ENCODE measurements at regions not wholly inside any gene's neighbourhood (a gene's known extent, or its start where the extent isn't known, plus 50 kb on each side); places are given as distances from the start of the nearest gene placed in this dataset.
"Not testable (repeated sequence)": the region's sequence is repeated elsewhere in the genome, so short reads cannot be mapped to it uniquely, and the experiment has no call there.

DNA sequence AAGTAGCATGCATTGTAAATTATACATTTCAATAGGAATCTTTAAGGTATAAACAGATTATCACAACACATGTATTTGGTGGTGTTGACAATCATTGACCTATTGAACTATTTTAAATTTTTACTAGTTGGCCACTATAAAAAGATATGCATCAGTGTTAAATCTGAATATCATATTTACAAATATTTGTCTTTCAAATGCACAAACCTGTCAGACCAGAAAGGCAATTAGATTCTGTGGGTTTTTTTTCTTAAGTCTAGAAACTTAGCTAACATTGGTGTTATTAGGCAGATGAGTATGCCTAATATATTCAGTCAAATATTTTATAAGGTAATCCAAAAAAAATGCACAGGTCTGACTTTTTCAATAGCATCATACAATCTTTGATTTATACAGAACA, 241.4 kb upstream of the DGKB start:
- Histone ChIP-seq H3K9me3 (replicated peaks; ENCODE audit: control insufficient read depth, low read depth, low read length) (no peaks in the 10 kb centered on the region), H3K27me3 (ENCODE audit: control insufficient read depth, insufficient read depth, low read length) (no peaks in the 10 kb centered on the region), H3K4me3 (ENCODE audit: low read length) (no peak overlapping the region), H3K27ac (ENCODE audit: low read length) (no peak overlapping the region), H3K4me1 (ENCODE audit: control insufficient read depth, insufficient read depth, low read length) (no peaks in the 10 kb centered on the region), H3K36me3 (ENCODE audit: control insufficient read depth, insufficient read depth, low read length) (no peaks in the 10 kb centered on the region)
- DNase-seq = no peak

DNA sequence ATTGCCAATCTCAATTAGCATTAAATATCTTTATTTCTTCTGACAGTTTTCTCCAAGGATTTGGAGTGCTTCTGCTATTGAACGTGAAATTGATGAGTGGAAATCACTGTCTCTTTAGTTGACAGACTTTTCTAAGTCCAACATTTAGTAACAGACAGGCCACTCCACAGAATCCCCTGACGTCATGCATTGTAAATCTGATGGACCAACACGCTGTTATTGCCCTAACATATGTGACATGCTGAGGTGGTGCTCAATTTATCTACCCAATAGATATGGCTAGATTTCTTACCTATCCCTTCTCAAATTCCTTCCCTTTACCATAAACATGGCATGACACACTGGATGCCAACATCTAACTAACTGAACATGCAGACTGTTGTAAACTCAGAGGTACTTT, 240.6 kb upstream of the DGKB start:
- Histone ChIP-seq H3K36me3 (ENCODE audit: control insufficient read depth, insufficient read depth, low read length) (no peaks in the 10 kb centered on the region), H3K4me1 (ENCODE audit: control insufficient read depth, insufficient read depth, low read length) (no peaks in the 10 kb centered on the region), H3K27ac (ENCODE audit: low read length) (no peak overlapping the region), H3K27me3 (ENCODE audit: control insufficient read depth, insufficient read depth, low read length) (no peaks in the 10 kb centered on the region), H3K9me3 (replicated peaks; ENCODE audit: control insufficient read depth, low read depth, low read length) (no peaks in the 10 kb centered on the region), H3K4me3 (ENCODE audit: low read length) (no peak overlapping the region)
- 69% methylated on average over 2 of the region's 3 CpGs for WGBS (ENCODE audit: insufficient coverage)
- no peak for DNase-seq

DNA sequence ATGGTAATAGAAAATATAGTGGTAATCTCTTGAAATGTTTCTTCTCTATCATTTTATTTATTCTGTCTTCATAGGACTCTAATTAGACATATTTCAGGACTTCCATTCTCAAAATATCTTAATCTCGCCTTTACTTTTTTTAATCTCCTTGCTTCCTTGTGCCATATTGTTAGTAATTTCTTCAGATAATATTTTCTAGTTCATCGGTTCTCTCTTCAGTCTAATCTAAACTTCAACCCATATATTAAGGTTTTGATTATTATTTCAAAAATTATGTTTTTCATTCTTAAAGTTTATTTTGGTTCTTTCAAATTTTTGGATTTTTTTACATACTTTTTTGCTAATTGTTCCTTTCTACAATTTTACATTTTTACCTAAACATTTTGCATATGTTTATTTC, 237.9 kb upstream of the DGKB start:
- Histone ChIP-seq H3K36me3 (ENCODE audit: control insufficient read depth, insufficient read depth, low read length) (no peaks in the 10 kb centered on the region), H3K27me3 (ENCODE audit: control insufficient read depth, insufficient read depth, low read length) (no peaks in the 10 kb centered on the region), H3K4me1 (ENCODE audit: control insufficient read depth, insufficient read depth, low read length) (no peaks in the 10 kb centered on the region), H3K27ac (ENCODE audit: low read length) (no peak overlapping the region), H3K9me3 (replicated peaks; ENCODE audit: control insufficient read depth, low read depth, low read length) (no peaks in the 10 kb centered on the region), H3K4me3 (ENCODE audit: low read length) (no peak overlapping the region)
- WGBS (ENCODE audit: insufficient coverage) = no CpG with 5 or more reads among the region's 2 CpGs
- DNase-seq = no peak

DNA sequence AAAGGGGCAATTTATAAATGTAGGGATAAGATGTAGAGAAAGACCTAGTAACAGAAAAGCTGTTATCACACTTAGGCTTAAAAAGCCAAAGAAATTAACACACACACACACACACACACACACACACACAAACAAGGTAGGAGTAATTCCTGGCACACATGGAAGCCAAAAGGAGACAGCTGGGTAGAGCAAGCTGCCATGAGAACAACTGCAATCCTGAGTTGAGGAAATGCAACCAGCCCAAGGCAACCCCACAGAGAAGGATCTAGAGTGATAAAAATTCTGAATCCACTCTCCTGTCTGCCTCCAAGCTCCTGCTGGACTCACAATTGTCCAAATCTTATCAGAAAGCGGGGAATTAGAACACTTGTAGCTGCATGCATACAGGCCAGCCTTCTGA, 229.1 kb upstream of the DGKB start:
- Histone ChIP-seq H3K4me1 (ENCODE audit: control insufficient read depth, insufficient read depth, low read length) (no peaks in the 10 kb centered on the region), H3K27ac (ENCODE audit: low read length) (no peak overlapping the region), H3K9me3 (replicated peaks; ENCODE audit: control insufficient read depth, low read depth, low read length) (no peaks in the 10 kb centered on the region), H3K27me3 (ENCODE audit: control insufficient read depth, insufficient read depth, low read length) (no peaks in the 10 kb centered on the region), H3K4me3 (ENCODE audit: low read length) (no peak overlapping the region), H3K36me3 (ENCODE audit: control insufficient read depth, insufficient read depth, low read length) (no peaks in the 10 kb centered on the region)
- WGBS (ENCODE audit: insufficient coverage) = no CpG with 5 or more reads among the region's 1 CpG
- DNase-seq = peak; percentile 10

DNA sequence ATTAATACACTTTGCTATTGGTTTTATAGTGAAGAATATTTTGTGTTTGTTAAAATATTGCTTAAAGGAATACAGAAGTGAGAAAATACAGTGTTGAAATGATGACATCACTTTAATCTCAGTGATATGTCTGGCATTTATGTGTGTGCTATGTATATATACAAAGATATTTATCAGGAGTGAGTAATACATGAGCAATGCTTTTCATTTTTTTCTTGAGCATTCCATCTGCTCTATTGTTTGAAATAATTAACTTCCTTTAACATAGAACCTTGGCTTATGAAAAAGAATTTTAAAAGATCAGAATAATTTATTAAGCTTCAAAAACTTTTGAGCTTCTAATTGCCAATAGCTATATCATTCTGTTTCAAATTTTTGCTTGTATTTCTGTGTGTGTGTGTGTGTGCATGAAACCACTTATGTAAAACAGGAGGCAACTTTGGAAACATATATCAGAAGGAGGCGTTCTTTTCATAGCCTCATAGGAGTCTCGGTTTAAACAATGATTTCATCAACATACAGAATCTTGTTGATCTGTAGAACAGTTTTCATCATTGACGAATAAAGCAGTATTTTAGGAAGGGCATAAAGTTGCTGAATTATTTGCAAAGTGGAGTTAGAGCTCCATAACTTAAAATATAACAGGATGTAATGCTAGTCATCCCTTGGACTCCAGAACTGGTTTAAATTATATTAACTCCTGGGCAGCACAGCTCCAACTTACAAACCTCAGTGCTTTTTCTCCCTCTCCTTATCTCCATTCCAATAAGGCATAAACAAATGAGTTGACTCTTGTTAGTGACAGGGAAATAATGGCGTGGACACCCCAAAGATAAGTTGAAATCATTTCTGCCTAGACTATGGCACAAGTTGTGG, 228.4 kb upstream of the DGKB start:
- H3K36me3 ChIP-seq (ENCODE audit: control insufficient read depth, insufficient read depth, low read length) = no peaks in the 10 kb centered on the region
- no CpG with 5 or more reads among the region's 4 CpGs for WGBS (ENCODE audit: insufficient coverage)
- no peaks in the 10 kb centered on the region for H3K4me1 ChIP-seq (ENCODE audit: control insufficient read depth, insufficient read depth, low read length)
- no peak for DNase-seq
- H3K9me3 ChIP-seq (replicated peaks; ENCODE audit: control insufficient read depth, low read depth, low read length) = no peaks in the 10 kb centered on the region
- H3K27me3 ChIP-seq (ENCODE audit: control insufficient read depth, insufficient read depth, low read length) = no peaks in the 10 kb centered on the region
- no peak overlapping the region for H3K27ac ChIP-seq (ENCODE audit: low read length)
- H3K4me3 ChIP-seq (ENCODE audit: low read length) = no peak overlapping the region

DNA sequence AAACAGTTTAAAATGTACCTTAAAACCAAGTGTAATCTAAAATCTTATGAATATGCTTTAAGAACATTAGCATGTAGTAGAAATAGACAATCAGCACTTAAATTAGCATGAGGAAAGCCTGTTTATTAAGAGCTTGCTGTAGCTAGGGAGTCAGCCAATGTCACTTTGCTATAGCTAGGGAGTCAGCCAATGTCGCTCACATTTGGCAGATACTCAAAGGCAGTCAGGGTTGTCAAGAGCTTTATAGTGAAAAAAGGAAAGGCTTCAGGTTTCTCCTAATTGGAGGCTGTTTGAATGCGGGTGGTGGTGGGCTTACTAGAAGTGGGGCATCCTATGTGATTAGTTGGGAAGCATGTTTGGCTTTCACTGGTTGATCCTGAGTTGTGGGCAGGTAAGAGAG, 226.2 kb upstream of the DGKB start:
- WGBS (ENCODE audit: insufficient coverage) = 65% methylated on average over 2 of the region's 2 CpGs
- H3K4me3 ChIP-seq (ENCODE audit: low read length) = no peak overlapping the region

DNA sequence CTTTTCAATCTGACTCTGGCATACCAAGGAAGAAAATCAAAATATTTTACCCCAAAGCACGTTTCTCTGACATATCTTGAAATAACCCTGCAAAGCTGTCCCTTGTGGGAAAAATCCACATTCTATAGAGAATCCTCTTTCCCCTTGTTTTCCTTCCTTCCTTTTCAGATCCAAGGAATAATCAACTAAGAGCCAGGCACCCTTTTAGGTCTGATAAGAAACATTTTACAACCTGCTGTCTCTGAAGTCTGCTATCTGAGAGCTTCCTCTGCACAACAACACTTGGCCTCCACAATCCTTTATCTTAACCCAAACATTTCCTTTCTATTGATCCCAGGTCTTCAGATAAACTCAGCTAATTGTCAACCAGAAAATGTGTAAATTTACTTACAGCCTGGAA, 224.1 kb upstream of the DGKB start:
- H3K4me1 ChIP-seq (ENCODE audit: control insufficient read depth, insufficient read depth, low read length); DNase-seq: not testable (repeated sequence)
- WGBS (ENCODE audit: insufficient coverage) = 67% methylated on average over 1 of the region's 1 CpG

More for the DNA sequence above, 226.2 kb upstream of the DGKB start:
- Histone ChIP-seq H3K36me3 (ENCODE audit: control insufficient read depth, insufficient read depth, low read length) (no peaks in the 10 kb centered on the region), H3K27me3 (ENCODE audit: control insufficient read depth, insufficient read depth, low read length) (no peaks in the 10 kb centered on the region), H3K27ac (ENCODE audit: low read length) (no peak overlapping the region), H3K4me1 (ENCODE audit: control insufficient read depth, insufficient read depth, low read length) (no peaks in the 10 kb centered on the region), H3K9me3 (replicated peaks; ENCODE audit: control insufficient read depth, low read depth, low read length) (no peaks in the 10 kb centered on the region)
- no peak for DNase-seq

DNA sequence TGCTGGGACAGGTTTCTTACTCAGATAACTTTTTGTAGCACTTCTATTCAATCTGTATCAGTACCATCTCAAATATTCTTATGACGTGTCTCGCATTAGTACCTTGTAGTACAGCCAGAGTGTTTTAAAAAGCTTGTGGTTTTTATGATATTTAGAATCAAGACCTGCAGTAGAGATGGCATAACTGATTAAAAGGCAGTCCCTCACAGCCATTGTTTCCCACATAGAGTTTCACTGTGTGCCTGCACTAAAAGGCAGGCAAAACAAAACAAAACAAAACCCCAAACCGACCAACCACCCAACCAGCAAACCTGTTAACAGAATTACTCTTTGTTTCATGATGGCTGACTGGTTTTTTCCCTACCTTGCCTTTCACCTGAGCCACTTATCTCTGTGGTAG, 221.3 kb upstream of the DGKB start:
- Histone ChIP-seq H3K9me3 (replicated peaks; ENCODE audit: control insufficient read depth, low read depth, low read length) (no peaks in the 10 kb centered on the region), H3K27ac (ENCODE audit: low read length) (no peak overlapping the region), H3K4me3 (ENCODE audit: low read length) (no peak overlapping the region), H3K4me1 (ENCODE audit: control insufficient read depth, insufficient read depth, low read length) (no peaks in the 10 kb centered on the region), H3K27me3 (ENCODE audit: control insufficient read depth, insufficient read depth, low read length) (no peaks in the 10 kb centered on the region), H3K36me3 (ENCODE audit: control insufficient read depth, insufficient read depth, low read length) (no peaks in the 10 kb centered on the region)
- 71% methylated on average over 1 of the region's 3 CpGs for WGBS (ENCODE audit: insufficient coverage)
- DNase-seq = no peak

More for the DNA sequence above, 224.1 kb upstream of the DGKB start:
- not testable (repeated sequence) for H3K27ac ChIP-seq (ENCODE audit: low read length); H3K9me3 ChIP-seq (replicated peaks; ENCODE audit: control insufficient read depth, low read depth, low read length); H3K27me3 ChIP-seq (ENCODE audit: control insufficient read depth, insufficient read depth, low read length); H3K4me3 ChIP-seq (ENCODE audit: low read length); H3K36me3 ChIP-seq (ENCODE audit: control insufficient read depth, insufficient read depth, low read length)

DNA sequence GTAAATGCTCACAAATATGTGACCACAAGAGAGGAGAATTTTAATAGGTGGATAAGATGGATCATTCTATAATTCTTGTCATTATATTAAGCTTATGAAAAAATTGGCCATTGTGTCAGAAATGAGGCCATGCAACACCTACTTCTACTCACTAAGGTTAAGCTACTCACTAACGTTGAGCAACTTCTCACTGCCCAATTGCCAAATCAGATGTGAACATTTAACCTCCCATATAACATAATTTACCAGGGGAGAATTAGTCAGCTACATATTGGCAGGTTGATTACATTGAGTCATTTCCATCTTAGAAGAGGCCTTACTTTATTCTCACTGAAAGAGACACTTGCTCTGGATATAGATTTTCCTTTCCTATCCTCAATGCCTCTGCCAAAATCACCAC, 211.2 kb upstream of the DGKB start:
- Histone ChIP-seq H3K4me1 (ENCODE audit: control insufficient read depth, insufficient read depth, low read length) (no peaks in the 10 kb centered on the region), H3K27me3 (ENCODE audit: control insufficient read depth, insufficient read depth, low read length) (no peaks in the 10 kb centered on the region), H3K27ac (ENCODE audit: low read length) (no peak overlapping the region), H3K4me3 (ENCODE audit: low read length) (no peak overlapping the region), H3K9me3 (replicated peaks; ENCODE audit: control insufficient read depth, low read depth, low read length) (no peaks in the 10 kb centered on the region), H3K36me3 (ENCODE audit: control insufficient read depth, insufficient read depth, low read length) (no peaks in the 10 kb centered on the region)
- no CpG with 5 or more reads among the region's 1 CpG for WGBS (ENCODE audit: insufficient coverage)
- no peak for DNase-seq

DNA sequence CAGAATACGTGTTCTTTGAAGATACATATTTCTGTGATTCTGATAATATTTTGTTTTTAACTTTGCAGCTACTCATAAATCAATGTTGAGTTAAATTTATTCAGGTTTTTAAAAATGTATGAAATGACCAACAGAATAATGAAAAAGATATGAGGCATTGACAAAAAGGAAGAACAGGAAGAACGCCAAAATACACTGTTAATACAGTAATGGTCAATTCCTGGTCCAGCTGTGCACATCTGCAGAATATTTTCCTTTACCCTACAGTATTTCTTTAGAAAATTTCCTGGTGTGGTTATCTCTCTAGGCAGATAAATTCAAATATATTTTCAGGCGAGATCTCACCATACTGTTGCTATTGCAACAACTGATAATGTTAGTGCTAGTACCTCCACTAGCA, 203.2 kb upstream of the DGKB start:
- WGBS (ENCODE audit: insufficient coverage) = no CpG with 5 or more reads among the region's 3 CpGs

More for the DNA sequence above, 203.2 kb upstream of the DGKB start:
- H3K9me3 ChIP-seq (replicated peaks; ENCODE audit: control insufficient read depth, low read depth, low read length) = no peaks in the 10 kb centered on the region
- H3K4me3 ChIP-seq (ENCODE audit: low read length) = no peak overlapping the region
- H3K36me3 ChIP-seq (ENCODE audit: control insufficient read depth, insufficient read depth, low read length) = no peaks in the 10 kb centered on the region
- DNase-seq = peak; percentile 55
- H3K27me3 ChIP-seq (ENCODE audit: control insufficient read depth, insufficient read depth, low read length) = no peaks in the 10 kb centered on the region
- H3K27ac ChIP-seq (ENCODE audit: low read length) = no peak overlapping the region
- H3K4me1 ChIP-seq (ENCODE audit: control insufficient read depth, insufficient read depth, low read length) = no peaks in the 10 kb centered on the region
